Hepatocyte (in vitro differentiated cells): ENCODE measurements at regions not wholly inside any gene's neighbourhood (a gene's known extent, or its start where the extent isn't known, plus 50 kb on each side); places are given as distances from the start of the nearest gene placed in this dataset.

Source experiments
- CTCF ChIP-seq: fragments of 200-600 bp; sonication (generic); IDR thresholded peaks from 2 replicates; pipeline ENCODE4 v1.5.1; 2016; ENCODE audit warnings: antibody characterized with exemption, mild to moderate bottlenecking; ENCODE audit not compliant: poor library complexity
- EZH2 ChIP-seq: fragments of 200-600 bp; sonication (generic); IDR thresholded peaks from 2 replicates; pipeline ENCODE4 v1.6.1; 2016; ENCODE audit warnings: antibody characterized with exemption, mild to moderate bottlenecking, borderline replicate concordance
- EZH2phosphoT487 ChIP-seq: fragments of 200-600 bp; sonication (generic); IDR thresholded peaks from one replicate; pipeline ENCODE4 v1.6.1; 2018; ENCODE audit warnings: antibody characterized with exemption, mild to moderate bottlenecking, low read depth, moderate library complexity; ENCODE audit not compliant: unreplicated experiment, severe bottlenecking

GRCh38 chr4:133621628-133622027 lies 472.5 kb downstream of the PCDH10 start:
- TF ChIP-seq CTCF (no peak), EZH2phosphoT487 (no peak), EZH2 (no peak)
